ENCODE measurements at regions not wholly inside any gene's neighbourhood (a gene's known extent, or its start where the extent isn't known, plus 50 kb on each side); places are given as distances from the start of the nearest gene placed in this dataset.
"Not testable (repeated sequence)": the region's sequence is repeated elsewhere in the genome, so short reads cannot be mapped to it uniquely, and the experiment has no call there.

DNA sequence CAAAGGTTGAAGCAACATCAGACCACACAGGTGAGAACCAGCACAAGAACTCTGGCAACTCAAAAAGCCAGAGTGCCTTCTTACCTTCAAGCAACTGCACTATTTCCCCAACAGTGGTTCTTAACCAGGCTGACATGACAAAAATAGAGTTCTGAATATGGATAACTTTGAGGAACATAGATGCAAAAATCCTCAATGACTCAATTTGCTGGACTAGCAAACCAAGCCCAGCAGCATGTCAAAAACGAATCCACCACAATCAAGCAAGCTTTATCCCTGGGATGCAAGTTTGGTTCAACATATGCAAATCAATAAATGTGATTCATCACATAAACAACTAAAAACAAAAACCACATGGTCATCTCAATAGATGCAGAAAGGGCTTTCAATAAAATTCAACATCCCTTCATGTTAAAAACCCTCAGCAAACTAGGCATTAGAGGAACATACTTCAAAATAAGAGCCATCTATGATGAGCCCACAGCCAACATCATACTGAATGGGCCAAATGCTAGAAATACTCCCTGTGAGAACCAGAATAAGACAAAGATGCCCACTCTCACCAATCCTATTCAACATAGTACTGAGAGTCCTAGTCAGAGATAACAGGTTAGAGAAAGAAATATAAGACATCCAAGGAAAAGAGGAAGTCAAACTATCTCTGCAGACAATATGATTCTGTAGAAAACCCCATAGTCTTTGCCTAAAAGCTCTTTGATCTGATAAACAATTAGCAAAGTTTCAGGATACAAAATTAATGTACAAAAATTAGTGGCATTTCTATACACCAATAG lies 110.5 kb upstream of the NBPF19 start:
- H3K36me3 Mint-ChIP-seq; ATAC-seq; H3K9me3 Mint-ChIP-seq; H3K27ac Mint-ChIP-seq; DNase-seq (ENCODE audit: low spot score in 2 of 2): not testable (repeated sequence)

DNA sequence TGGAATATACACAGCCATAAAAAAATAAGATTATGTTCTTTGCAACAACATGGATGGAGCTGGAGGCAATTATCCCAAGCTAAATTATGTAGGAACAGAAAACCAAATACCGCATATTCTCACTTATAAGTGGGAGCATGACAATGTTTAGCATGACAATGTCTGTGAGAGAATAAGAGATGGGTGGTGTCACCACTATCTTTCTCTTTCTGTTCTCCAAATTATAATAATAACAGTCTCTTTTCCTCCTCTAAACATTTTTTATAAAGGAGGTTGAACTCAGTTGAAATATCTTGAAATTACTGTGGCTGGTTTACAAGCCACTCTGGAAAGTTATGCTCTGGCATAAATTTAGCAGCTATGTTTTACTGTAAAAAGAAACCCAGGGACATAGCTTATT lies 108.4 kb upstream of the NBPF19 start:
- ATAC-seq; DNase-seq (ENCODE audit: low spot score in 2 of 2); H3K9me3 Mint-ChIP-seq; H3K36me3 Mint-ChIP-seq; H3K27ac Mint-ChIP-seq: not testable (repeated sequence)

- not testable (repeated sequence) for ATAC-seq; H3K36me3 Mint-ChIP-seq; H3K27ac Mint-ChIP-seq; H3K9me3 Mint-ChIP-seq; DNase-seq (ENCODE audit: low spot score in 2 of 2)
Observed at GRCh38 chr1:149367472-149368044, 107.3 kb upstream of the NBPF19 start.

- peak overlapping the region in 1 of 2 donors; percentile 47 for H3K27ac Mint-ChIP-seq
- H3K36me3 Mint-ChIP-seq; ATAC-seq; DNase-seq (ENCODE audit: low spot score in 2 of 2); H3K9me3 Mint-ChIP-seq: not testable (repeated sequence)
Observed at GRCh38 chr1:149368337-149368736, 106.5 kb upstream of the NBPF19 start.

DNA sequence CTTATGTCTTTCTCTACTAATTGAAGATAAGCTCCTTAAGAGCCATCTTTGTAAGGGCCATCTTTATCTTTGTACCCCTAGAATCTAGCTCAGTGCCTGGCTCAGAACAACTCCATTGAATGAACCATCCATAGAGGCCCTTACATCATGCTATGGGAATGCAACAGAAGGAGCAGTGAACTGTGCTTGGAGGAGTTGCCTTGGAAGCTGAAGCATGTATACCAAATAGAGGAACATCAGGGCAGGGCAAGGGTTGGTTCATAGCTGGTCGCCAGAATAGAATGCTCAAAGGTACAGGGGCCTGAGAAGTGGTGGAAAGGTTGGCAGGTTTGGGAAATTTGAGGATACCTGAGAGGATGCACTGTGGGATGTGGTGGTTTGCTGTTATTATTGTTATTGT lies 105.8 kb upstream of the NBPF19 start:
- not testable (repeated sequence) for H3K27ac Mint-ChIP-seq; DNase-seq (ENCODE audit: low spot score in 2 of 2); ATAC-seq; H3K9me3 Mint-ChIP-seq; H3K36me3 Mint-ChIP-seq

DNA sequence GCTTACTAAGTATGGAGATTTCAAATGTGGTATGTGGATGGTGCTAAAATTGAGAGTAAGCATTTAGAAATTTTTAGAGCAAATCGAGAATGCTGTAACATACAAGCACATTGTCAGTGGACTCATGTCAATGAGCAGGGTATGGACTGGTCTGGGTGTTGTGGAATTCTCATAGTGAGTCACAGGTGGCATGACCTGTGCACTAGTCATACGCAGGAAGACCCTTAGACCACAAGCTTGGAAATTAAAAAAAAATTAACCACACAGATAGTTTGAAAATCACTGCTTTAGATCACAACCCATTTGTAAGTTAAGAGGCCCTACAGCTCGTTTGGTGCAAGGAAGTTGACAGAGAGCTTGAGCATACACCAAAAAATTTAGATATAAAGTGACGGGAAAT lies 102.9 kb upstream of the NBPF19 start:
- not testable (repeated sequence) for H3K9me3 Mint-ChIP-seq; H3K27ac Mint-ChIP-seq; H3K36me3 Mint-ChIP-seq; DNase-seq (ENCODE audit: low spot score in 2 of 2)
- peak; percentile 82 to 95 for ATAC-seq

DNA sequence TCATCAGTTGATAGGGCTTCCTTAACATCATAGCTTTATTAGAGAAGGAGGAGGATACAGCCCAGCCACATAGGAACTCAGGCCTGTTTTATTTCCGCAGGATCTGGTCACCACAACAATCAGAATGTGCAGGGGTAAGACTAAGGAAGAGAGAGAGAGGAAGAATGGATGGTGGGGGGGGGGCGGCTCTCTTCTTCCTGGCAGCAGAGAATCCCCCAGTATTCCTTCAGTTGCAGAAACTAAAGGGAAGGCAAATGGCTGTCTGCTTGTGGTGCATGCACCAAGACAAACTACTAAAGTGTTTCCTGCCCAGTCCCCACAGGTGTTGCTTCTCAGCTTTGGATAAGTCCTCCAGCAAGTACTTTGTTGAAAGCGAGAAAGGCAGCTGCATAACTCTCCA lies 96.4 kb upstream of the NBPF19 start:
- ATAC-seq; H3K9me3 Mint-ChIP-seq; H3K36me3 Mint-ChIP-seq; H3K27ac Mint-ChIP-seq; DNase-seq (ENCODE audit: low spot score in 2 of 2): not testable (repeated sequence)

GRCh38 chr1:149390173-149390926 lies 84.5 kb upstream of the NBPF19 start:
- DNase-seq (ENCODE audit: low spot score in 2 of 2) (peak; percentile 50 to 81), ATAC-seq (peak; percentile 87 to 94)
- H3K9me3 Mint-ChIP-seq, H3K27ac Mint-ChIP-seq, H3K36me3 Mint-ChIP-seq: not testable (repeated sequence)

- H3K36me3 Mint-ChIP-seq; H3K27ac Mint-ChIP-seq; DNase-seq (ENCODE audit: low spot score in 2 of 2); H3K9me3 Mint-ChIP-seq: not testable (repeated sequence)
- ATAC-seq: peak; percentile 50 to 55
Observed at GRCh38 chr1:149390931-149391330, 83.9 kb upstream of the NBPF19 start.

DNA sequence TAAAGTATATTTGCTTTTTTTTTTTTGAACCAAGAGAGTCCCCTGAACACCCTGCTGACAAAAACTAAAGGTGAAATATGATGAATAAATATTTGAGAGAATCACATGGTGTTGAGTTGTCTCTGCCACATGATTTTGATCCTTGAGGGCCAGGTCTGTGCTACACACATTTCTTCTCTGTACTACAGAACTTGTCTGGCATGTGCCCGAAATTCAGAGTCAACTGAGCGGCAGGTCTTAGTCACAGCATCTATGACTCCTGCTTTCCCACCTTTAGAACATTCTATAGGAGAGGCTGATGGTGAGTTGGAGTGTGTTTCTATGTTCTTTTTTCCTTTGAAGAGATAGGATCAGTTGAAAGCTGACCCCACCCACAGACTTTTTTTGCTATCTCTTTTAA lies 79.0 kb upstream of the NBPF19 start:
- peak; percentile 4 to 59 for DNase-seq (ENCODE audit: low spot score in 2 of 2)
- not testable (repeated sequence) for H3K36me3 Mint-ChIP-seq, H3K27ac Mint-ChIP-seq, ATAC-seq, H3K9me3 Mint-ChIP-seq

DNA sequence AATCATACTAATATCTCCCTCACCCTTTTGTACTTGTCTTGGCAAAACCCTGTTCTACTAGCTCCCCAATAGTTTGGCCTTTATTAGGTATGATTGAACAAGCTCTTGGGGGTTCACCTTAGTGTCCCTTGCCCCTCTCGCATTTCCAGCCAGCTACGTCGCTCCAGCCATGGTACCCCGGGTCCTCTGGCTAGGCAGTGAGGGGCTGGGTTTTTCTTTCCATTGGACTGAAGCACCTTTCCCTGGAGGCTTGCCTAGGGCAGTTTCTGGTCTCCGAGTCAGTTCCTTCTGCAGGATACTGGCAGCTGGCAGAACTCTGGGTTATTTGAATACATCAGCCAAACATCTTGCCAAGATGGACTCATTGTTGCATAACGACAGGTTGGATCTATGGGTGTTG lies 76.3 kb upstream of the NBPF19 start:
- DNase-seq (ENCODE audit: low spot score in 2 of 2); H3K36me3 Mint-ChIP-seq; H3K27ac Mint-ChIP-seq; H3K9me3 Mint-ChIP-seq; ATAC-seq: not testable (repeated sequence)

DNA sequence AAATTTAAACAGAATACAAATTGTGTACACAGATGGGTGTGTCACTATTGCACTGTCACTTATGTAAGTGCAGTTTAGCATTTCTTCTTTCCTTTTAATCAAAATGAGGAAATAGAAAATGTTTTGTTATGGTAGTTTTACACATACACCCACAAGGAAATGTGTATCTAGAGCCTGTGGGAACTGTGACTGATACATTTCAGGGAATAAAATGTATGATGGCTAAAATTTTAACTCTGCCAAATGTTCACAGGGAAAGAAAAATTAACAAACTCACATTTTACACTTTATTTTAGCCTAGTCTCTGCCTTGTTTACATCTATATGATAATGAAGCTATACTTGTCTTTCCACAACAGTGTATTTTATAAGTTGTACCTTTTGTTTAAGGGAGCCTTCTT lies 66.4 kb upstream of the NBPF19 start:
- ATAC-seq; H3K36me3 Mint-ChIP-seq; DNase-seq (ENCODE audit: low spot score in 2 of 2); H3K9me3 Mint-ChIP-seq; H3K27ac Mint-ChIP-seq: not testable (repeated sequence)

GRCh38 chr1:149415373-149415772 lies 59.5 kb upstream of the NBPF19 start:
- not testable (repeated sequence) for DNase-seq (ENCODE audit: low spot score in 2 of 2); ATAC-seq; H3K36me3 Mint-ChIP-seq; H3K9me3 Mint-ChIP-seq; H3K27ac Mint-ChIP-seq

DNA sequence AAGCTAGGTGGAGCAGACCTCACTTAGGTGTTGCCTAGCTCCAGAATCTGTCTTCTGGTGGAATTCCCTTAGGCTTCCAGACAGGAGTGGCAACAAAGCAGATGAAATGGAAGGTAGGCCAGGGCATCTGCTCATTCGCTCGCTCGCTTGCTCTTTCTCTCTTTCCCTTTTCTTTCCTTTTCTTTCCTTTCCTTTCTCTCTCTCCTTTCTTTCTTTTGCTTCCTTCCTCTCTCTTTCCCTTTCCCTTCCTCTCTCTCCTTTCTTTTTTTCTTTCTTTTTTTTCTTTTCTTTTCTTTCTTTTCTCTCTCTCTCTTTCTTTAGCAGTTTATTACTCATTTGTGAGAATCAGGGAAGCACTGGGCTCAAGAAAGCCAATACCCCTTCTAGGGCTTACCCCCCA lies 56.1 kb upstream of the NBPF19 start:
- not testable (repeated sequence) for H3K9me3 Mint-ChIP-seq; H3K36me3 Mint-ChIP-seq; H3K27ac Mint-ChIP-seq; ATAC-seq; DNase-seq (ENCODE audit: low spot score in 2 of 2)

DNA sequence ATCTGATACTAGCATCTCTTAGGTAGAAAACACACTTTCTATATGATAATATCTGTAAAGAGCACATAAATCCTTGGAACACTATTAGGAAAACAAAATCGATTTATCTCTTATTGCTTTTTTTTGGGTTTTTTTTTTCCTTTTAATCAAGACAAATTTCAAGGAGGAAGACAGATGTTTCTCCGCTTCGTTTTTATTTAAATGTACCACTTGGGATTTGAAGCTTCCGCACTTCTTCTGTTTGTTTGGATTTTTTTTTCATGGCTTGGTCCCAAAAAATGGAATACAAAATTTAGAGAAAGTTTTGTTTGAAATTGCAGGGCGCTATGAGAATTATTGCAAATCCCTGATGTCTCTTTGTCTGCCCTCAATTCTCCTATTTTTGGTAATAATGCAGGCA lies 51.7 kb upstream of the NBPF19 start:
- H3K27ac Mint-ChIP-seq; ATAC-seq; H3K36me3 Mint-ChIP-seq; H3K9me3 Mint-ChIP-seq; DNase-seq (ENCODE audit: low spot score in 2 of 2): not testable (repeated sequence)
